Liver (tissue), 3 donors: ENCODE measurements at regions not wholly inside any gene's neighbourhood (a gene's known extent, or its start where the extent isn't known, plus 50 kb on each side); places are given as distances from the start of the nearest gene placed in this dataset.

ENCODE experiments used
- GABPA ChIP-seq, 2 donors: IDR thresholded peaks in 1 of 2; conservative IDR thresholded peaks in 1 of 2; 2 replicates each; pipeline ENCODE4 v1.6.1; 2016; ENCODE audit warnings: antibody characterized with exemption in 2 of 2, mild to moderate bottlenecking in 1 of 2, moderate library complexity in 1 of 2
- NR2F2 ChIP-seq: IDR thresholded peaks from 2 replicates; pipeline ENCODE4 v1.6.1; 2016; ENCODE audit warnings: antibody characterized with exemption
- RXRA ChIP-seq, 2 donors: IDR thresholded peaks; 2 replicates each; pipeline ENCODE4 v1.6.1; 2017 to 2018; ENCODE audit warnings: antibody characterized with exemption in 2 of 2, mild to moderate bottlenecking in 1 of 2
- TAF1 ChIP-seq: conservative IDR thresholded peaks from 2 replicates; pipeline ENCODE4 v1.6.1; 2016; ENCODE audit warnings: antibody characterized with exemption, mild to moderate bottlenecking
- YY1 ChIP-seq: IDR thresholded peaks from 2 replicates; pipeline ENCODE4 v1.6.1; 2016; ENCODE audit warnings: antibody characterized with exemption, mild to moderate bottlenecking
- TF ChIP-seq, protein P1 (sequence below): fragments of 150-350 bp; IDR thresholded peaks from 2 replicates; pipeline ENCODE4 v1.5.1; 2017; ENCODE audit warnings: improper control_type of control experiment, low read depth, low read length; ENCODE audit not compliant: missing input control
- TF ChIP-seq, protein P2 (sequence below): IDR thresholded peaks from 2 replicates; pipeline ENCODE4 v1.6.1; 2016; ENCODE audit warnings: antibody characterized with exemption, mild to moderate bottlenecking
- TF ChIP-seq, protein P3 (sequence below): IDR thresholded peaks from 2 replicates; pipeline ENCODE4 v1.6.1; 2016; ENCODE audit warnings: antibody characterized with exemption
- donor health status: healthy.
- donor health status: healthy.

DNA sequence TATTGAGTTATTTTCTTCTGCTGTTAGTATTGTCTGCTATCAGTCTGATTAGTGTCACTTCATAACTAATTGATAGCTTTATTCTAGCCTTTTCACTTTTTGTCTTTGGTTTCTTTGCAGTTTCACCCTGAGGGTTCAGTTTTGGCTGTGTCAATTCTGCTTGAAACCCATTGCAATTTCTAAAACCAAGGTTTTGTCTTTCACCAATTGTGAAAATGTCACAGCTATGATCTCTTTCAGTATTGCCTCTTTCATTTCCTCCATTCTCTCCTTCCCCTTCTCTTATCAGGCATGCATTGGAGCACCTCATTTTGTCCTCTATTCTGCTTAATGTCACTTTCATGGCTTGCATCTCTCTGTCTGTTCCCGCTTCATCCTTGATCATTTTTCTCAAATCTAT, 248.1 kb downstream of the YTHDC2 start:
- TF ChIP-seq YY1 (no peak), GABPA (IDR thresholded peaks at IDR 0.05 in 1 of 2, conservative IDR thresholded peaks at IDR 0.05 in 1 of 2) (no peak), TAF1 (no peak), NR2F2 (no peak), RXRA (IDR thresholded peaks at IDR 0.05) (no peak)
- TF ChIP-seq, protein P1, sequence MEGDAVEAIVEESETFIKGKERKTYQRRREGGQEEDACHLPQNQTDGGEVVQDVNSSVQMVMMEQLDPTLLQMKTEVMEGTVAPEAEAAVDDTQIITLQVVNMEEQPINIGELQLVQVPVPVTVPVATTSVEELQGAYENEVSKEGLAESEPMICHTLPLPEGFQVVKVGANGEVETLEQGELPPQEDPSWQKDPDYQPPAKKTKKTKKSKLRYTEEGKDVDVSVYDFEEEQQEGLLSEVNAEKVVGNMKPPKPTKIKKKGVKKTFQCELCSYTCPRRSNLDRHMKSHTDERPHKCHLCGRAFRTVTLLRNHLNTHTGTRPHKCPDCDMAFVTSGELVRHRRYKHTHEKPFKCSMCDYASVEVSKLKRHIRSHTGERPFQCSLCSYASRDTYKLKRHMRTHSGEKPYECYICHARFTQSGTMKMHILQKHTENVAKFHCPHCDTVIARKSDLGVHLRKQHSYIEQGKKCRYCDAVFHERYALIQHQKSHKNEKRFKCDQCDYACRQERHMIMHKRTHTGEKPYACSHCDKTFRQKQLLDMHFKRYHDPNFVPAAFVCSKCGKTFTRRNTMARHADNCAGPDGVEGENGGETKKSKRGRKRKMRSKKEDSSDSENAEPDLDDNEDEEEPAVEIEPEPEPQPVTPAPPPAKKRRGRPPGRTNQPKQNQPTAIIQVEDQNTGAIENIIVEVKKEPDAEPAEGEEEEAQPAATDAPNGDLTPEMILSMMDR = no peak
- TF ChIP-seq, protein P2, sequence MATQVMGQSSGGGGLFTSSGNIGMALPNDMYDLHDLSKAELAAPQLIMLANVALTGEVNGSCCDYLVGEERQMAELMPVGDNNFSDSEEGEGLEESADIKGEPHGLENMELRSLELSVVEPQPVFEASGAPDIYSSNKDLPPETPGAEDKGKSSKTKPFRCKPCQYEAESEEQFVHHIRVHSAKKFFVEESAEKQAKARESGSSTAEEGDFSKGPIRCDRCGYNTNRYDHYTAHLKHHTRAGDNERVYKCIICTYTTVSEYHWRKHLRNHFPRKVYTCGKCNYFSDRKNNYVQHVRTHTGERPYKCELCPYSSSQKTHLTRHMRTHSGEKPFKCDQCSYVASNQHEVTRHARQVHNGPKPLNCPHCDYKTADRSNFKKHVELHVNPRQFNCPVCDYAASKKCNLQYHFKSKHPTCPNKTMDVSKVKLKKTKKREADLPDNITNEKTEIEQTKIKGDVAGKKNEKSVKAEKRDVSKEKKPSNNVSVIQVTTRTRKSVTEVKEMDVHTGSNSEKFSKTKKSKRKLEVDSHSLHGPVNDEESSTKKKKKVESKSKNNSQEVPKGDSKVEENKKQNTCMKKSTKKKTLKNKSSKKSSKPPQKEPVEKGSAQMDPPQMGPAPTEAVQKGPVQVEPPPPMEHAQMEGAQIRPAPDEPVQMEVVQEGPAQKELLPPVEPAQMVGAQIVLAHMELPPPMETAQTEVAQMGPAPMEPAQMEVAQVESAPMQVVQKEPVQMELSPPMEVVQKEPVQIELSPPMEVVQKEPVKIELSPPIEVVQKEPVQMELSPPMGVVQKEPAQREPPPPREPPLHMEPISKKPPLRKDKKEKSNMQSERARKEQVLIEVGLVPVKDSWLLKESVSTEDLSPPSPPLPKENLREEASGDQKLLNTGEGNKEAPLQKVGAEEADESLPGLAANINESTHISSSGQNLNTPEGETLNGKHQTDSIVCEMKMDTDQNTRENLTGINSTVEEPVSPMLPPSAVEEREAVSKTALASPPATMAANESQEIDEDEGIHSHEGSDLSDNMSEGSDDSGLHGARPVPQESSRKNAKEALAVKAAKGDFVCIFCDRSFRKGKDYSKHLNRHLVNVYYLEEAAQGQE = no peak
- TF ChIP-seq, protein P3, sequence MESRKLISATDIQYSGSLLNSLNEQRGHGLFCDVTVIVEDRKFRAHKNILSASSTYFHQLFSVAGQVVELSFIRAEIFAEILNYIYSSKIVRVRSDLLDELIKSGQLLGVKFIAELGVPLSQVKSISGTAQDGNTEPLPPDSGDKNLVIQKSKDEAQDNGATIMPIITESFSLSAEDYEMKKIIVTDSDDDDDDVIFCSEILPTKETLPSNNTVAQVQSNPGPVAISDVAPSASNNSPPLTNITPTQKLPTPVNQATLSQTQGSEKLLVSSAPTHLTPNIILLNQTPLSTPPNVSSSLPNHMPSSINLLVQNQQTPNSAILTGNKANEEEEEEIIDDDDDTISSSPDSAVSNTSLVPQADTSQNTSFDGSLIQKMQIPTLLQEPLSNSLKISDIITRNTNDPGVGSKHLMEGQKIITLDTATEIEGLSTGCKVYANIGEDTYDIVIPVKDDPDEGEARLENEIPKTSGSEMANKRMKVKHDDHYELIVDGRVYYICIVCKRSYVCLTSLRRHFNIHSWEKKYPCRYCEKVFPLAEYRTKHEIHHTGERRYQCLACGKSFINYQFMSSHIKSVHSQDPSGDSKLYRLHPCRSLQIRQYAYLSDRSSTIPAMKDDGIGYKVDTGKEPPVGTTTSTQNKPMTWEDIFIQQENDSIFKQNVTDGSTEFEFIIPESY = no peak
